Thymus (tissue), 11 donors: ENCODE measurements at regions not wholly inside any gene's neighbourhood (a gene's known extent, or its start where the extent isn't known, plus 50 kb on each side); places are given as distances from the start of the nearest gene placed in this dataset.
"Not testable (repeated sequence)": the region's sequence is repeated elsewhere in the genome, so short reads cannot be mapped to it uniquely, and the experiment has no call there.

Experiments
- DNase-seq, 9 donors: peaks; one replicate each; pipeline ENCODE4 v3.0.0-alpha.2; 2013; ENCODE audit warnings: low spot score in 9 of 9, low read depth in 6 of 9, missing footprints in 1 of 9
- H3K27ac ChIP-seq, 2 donors: one replicate each; pipeline ENCODE4 v1.5.1; 2013; ENCODE audit warnings: control low read depth in 1 of 2, low read depth in 1 of 2, low read length in 1 of 2, mild to moderate bottlenecking in 1 of 2, moderate library complexity in 1 of 2
- H3K27me3 ChIP-seq, 2 donors: one replicate each; pipeline ENCODE4 v1.5.1; 2013; ENCODE audit warnings: low read length in 1 of 2; ENCODE audit not compliant: control insufficient read depth in 2 of 2, insufficient read depth in 1 of 2
- H3K36me3 ChIP-seq, 2 donors: one replicate each; pipeline ENCODE4 v1.5.1; 2013; ENCODE audit warnings: low read length in 1 of 2, mild to moderate bottlenecking in 1 of 2, moderate library complexity in 1 of 2; ENCODE audit not compliant: control insufficient read depth in 2 of 2, insufficient read depth in 2 of 2
- H3K4me1 ChIP-seq, 2 donors: one replicate each; pipeline ENCODE4 v1.5.1; 2013; ENCODE audit warnings: low read length in 2 of 2; ENCODE audit not compliant: control insufficient read depth in 2 of 2, insufficient read depth in 2 of 2
- H3K4me3 ChIP-seq, 2 donors: one replicate each; pipeline ENCODE4 v1.5.1; 2013; ENCODE audit warnings: low read length in 2 of 2, control low read depth in 1 of 2, mild to moderate bottlenecking in 1 of 2
- H3K9me3 ChIP-seq, 2 donors: one replicate each; pipeline ENCODE4 v1.5.1; 2013; ENCODE audit warnings: low read length in 1 of 2, mild to moderate bottlenecking in 1 of 2; ENCODE audit not compliant: control insufficient read depth in 2 of 2, insufficient read depth in 1 of 2
- WGBS: extraction: QIAGEN DNeasy Blood & Tissue Kit; methylation state at CpG from one replicate; pipeline ENCODE4 v1.1.7; 2013; 5-methylcytosine and 5-hydroxymethylcytosine counted together
- donor health status: healthy.

DNA sequence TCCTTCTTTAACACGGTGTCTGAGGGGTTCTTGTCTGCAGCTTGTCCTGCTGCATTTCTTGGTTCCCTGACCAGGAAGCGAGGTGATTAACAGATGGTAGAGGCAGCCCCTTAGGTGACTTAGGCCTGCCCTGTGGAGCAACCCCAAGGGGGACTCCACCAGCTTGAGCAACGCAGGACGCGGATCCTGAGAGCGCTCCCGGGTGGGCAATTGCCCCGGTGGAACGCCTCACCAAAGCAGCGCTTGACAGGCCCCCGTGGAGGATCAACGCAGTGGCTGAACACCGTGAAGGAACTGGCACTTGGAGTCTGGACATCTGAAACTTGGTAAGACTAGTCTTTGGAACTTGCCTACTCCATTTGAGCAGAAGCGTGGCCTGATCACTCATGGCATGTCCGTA lies 272.9 kb upstream of the ATXN7L3B start:
- Histone ChIP-seq H3K9me3 (peaks cover 0 to 5% of the 10 kb centered on the region in 2 donors), H3K4me3 (no peak overlapping the region), H3K27ac (no peak overlapping the region), H3K4me1 (no peaks in the 10 kb centered on the region), H3K27me3 (no peaks in the 10 kb centered on the region), H3K36me3 (no peaks in the 10 kb centered on the region)
- no peak for DNase-seq
- WGBS, result 96% methylated on average over 15 of the region's 15 CpGs

DNA sequence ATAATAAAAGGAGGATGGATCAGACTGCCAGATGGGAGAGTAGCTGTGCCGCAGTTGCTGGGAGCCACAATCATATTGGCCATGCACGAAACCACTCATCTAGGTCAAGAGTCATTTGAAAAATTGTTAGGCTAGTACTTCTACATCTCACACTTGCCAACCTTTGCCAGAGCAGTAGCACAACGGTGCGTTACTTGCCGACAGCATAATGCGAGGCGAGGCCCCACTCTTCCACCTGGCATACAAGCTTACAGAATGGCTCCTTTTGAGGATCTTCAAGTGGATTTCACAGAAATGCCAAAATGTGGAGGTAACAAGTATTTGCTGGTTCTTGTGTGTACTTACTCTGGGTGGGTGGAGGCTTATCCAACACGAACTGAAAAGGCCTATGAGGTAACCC lies 268.3 kb upstream of the ATXN7L3B start:
- DNase-seq, H3K4me3 ChIP-seq, H3K27ac ChIP-seq, H3K27me3 ChIP-seq, H3K9me3 ChIP-seq, H3K36me3 ChIP-seq, H3K4me1 ChIP-seq: not testable (repeated sequence)
- WGBS, result 93% methylated on average over 8 of the region's 8 CpGs

DNA sequence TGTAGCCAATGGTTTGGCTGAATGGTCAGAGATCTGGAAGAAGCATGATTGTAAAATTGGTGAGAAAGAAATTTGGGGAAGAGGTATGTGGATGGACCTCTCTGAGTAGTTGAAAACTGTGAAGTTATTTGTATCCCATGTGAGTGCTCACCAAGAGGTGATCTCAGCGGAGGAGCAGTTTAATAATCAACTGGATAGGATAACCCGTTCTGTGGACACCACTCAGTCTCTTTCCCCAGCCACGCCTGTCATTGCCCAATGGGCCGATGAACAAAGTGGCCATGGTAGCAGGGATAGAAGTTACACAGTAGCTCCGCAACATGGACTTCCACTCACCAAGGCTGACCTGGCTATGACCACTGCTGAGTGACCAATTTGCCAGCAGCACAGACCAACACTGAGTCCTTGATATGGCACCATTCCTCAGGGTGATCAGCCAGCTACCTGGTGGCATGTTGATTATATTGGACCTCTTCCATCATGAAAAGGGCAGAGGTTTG lies 257.4 kb upstream of the ATXN7L3B start:
- no peak overlapping the region for H3K4me3 ChIP-seq
- no peaks in the 10 kb centered on the region for H3K4me1 ChIP-seq
- H3K9me3 ChIP-seq, result peaks cover 0 to 3% of the 10 kb centered on the region in 2 donors
- no peaks in the 10 kb centered on the region for H3K36me3 ChIP-seq
- H3K27me3 ChIP-seq, result no peaks in the 10 kb centered on the region
- H3K27ac ChIP-seq, result no peak overlapping the region
- 98% methylated on average over 5 of the region's 5 CpGs for WGBS
- no peak for DNase-seq

DNA sequence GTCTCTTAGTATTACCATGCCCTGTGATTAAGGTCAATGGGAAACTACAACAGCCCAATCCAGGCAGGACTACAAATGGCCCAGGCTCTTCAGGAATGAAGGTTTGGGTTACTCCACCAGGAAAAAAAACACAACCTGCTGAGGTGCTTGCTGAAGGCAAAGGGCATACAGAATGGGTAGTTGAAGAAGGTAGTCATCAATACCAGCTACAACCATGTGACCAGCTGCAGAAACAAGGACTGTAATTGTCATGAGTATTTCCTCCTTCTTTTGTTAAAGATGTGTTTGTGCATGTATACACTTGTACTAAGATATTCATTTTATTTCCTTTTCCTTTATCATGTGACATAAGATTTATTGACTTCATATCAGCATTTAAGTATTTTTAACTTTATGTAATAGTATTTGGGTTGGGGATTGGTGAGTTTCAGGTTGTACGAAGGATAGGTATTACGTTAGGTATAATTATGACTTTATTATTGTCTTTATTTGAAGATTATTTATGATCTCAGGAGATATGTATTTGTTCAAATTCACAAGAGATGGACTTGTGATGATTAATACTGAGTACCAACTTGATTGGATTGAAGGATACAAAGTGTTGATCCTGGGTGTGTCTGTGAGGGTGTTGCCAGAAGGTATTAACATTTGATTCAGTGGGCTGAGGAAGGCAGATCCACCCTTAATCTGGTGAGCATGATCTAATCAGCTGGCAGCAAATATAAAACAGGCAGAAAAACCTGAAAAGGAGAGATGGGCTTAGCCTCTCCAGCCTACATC lies 256.0 kb upstream of the ATXN7L3B start:
- not testable (repeated sequence) for H3K4me1 ChIP-seq, H3K36me3 ChIP-seq, H3K27ac ChIP-seq, DNase-seq, H3K9me3 ChIP-seq, H3K27me3 ChIP-seq, H3K4me3 ChIP-seq
- 98% methylated on average over 2 of the region's 2 CpGs for WGBS

DNA sequence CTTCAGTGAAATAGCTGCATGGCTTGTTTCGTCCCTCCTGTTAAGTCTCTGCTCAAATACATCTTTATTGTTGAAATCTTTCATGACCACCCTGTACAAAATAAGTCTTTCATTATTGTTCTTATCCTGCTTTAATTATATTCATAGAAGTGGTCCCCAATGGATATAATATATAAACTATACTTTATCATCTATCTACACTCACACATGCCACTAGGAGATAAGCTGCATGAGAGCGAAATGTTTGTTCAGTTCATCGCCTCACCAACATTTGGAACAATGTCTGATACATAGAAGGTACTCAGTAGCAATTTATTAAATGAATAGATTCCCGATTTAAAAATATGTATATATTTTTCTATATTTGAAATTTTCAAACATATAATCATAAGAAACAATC lies 254.0 kb upstream of the ATXN7L3B start:
- Histone ChIP-seq H3K4me1 (no peaks in the 10 kb centered on the region), H3K36me3 (no peaks in the 10 kb centered on the region), H3K9me3 (no peaks in the 10 kb centered on the region), H3K4me3 (no peak overlapping the region), H3K27me3 (no peaks in the 10 kb centered on the region), H3K27ac (no peak overlapping the region)
- 94% methylated on average over 4 of the region's 4 CpGs for WGBS
- DNase-seq, result no peak

DNA sequence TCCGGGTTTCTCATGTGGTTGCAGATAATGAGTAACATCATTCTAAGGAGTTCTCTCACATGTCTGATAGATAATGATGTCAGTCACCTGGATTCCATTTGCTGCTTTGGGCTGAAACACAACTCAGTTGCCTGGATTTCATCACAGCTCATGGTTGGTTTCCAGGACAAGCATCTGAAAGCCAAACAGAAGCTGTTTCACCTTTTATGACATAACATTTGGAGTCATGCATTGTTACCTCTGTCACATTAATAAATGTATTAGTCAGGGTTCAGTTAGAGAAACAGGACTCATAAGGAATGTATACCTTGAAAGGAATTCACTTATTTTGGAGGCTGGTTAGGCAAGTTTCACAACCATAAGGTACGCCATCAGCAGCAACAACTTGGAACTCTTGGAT lies 251.9 kb upstream of the ATXN7L3B start:
- Histone ChIP-seq H3K27ac (no peak overlapping the region), H3K36me3 (no peaks in the 10 kb centered on the region), H3K27me3 (no peaks in the 10 kb centered on the region), H3K4me3 (no peak overlapping the region), H3K4me1 (no peaks in the 10 kb centered on the region), H3K9me3 (no peaks in the 10 kb centered on the region)
- peak in 1 of 9 donors; percentile 1 for DNase-seq
- WGBS, result 91% methylated on average over 2 of the region's 2 CpGs

DNA sequence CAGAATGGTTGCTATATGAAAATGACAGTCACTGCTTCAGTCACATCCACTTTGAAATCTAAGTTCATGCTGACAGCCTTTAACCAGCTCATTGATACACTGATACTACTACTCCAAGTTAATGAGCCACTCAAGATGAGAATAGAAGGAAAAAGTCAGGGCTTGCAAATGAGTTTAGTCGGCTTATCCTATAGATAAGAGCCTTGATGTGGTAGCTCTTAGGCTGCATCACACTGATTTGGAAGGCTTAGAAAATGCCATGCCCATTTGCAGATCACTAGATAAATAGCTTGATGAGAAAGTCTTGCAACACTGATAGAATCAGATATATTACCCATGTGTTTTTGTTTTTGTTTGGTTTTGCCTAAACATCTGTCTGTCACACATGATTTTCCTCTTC lies 251.4 kb upstream of the ATXN7L3B start:
- no peak for DNase-seq
- WGBS, result 73% methylated on average over 1 of the region's 1 CpG

DNA sequence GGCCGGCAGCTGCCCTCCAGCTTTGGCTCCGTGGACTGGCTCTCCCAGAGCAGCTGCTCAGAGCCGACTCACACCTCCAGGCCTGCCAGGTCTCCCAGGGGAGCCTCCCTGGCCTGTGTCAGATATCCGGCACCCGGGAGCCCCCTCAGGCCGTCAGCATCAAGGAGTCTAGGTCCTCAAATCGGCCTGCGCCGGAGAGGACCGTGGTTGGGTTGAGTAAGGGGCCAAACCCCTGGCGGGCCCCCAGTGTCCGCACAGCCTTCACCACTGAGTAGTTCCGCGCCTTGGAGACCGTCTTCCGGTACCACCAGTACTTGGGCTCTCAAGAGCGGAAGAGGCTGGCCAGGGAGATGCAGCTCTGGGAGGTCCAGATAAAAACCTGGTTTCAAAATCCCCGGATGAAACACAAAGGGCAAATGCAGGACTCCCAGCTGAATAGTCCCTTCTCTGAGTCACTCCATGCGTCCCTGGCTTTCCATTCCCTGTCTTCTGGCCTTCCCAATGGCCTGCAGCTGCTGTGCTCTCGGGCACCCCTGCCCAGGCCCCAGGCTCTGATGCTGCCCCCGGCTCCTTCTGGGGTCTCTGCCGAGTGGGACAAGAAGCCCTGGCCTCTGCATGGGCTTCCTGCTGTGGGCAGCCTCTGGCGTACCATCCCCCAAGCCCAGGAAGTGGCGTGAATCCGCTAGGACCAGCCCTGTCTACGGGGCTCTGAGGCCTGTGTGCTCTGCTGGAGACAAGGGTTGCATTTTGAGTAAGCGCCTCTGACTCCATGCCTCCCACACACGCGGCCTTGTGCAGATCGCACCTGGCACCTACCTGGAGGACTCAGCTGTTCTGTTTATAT lies 245.1 kb upstream of the ATXN7L3B start:
- WGBS, result 90% methylated on average over 30 of the region's 30 CpGs
- Histone ChIP-seq H3K4me3 (no peak overlapping the region), H3K27ac (no peak overlapping the region), H3K36me3 (no peaks in the 10 kb centered on the region), H3K9me3 (peaks cover 0 to 3% of the 10 kb centered on the region in 2 donors), H3K4me1 (no peaks in the 10 kb centered on the region), H3K27me3 (no peaks in the 10 kb centered on the region)
- no peak for DNase-seq

More for the DNA sequence above, 251.4 kb upstream of the ATXN7L3B start:
- Histone ChIP-seq H3K27ac (no peak overlapping the region), H3K9me3 (no peaks in the 10 kb centered on the region), H3K4me1 (no peaks in the 10 kb centered on the region), H3K4me3 (no peak overlapping the region), H3K27me3 (no peaks in the 10 kb centered on the region), H3K36me3 (no peaks in the 10 kb centered on the region)

DNA sequence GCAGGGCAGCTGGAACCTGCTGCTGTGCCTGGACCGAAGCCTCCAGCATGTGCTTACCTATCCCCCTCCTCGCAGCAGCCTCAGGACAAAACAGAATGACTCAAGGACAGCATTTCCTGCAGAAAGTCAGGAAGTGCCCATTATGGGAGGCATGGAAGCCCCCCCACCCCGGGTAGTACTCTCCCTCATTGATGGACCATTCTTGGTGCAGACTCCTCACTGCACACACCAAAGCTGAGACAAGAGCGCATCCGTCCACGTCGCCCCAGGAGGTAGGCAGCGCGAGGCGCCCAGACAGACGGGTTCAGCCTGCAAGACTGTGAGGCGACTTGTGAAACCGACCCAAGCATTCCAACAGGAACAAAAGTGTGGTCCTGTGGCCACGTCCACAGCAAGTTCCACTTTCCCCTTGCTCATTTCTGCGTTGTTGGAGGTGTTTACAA lies 243.9 kb upstream of the ATXN7L3B start:
- Histone ChIP-seq H3K27ac (no peak overlapping the region), H3K4me1 (no peaks in the 10 kb centered on the region), H3K36me3 (no peaks in the 10 kb centered on the region), H3K9me3 (peaks cover 0 to 3% of the 10 kb centered on the region in 2 donors), H3K4me3 (no peak overlapping the region), H3K27me3 (no peaks in the 10 kb centered on the region)
- DNase-seq, result no peak
- 95% methylated on average over 15 of the region's 15 CpGs for WGBS
